HEK293 (cell line): ENCODE measurements at regions not wholly inside any gene's neighbourhood (a gene's known extent, or its start where the extent isn't known, plus 50 kb on each side); places are given as distances from the start of the nearest gene placed in this dataset.

Source experiments
- CTCF ChIA-PET: fragments of 350-600 bp; formaldehyde crosslinking; extraction: SDS; loops from one replicate; lab custom pipeline; 2021; ENCODE audit warnings: antibody characterized with exemption; lab: Yijun Ruan, JAX
- POLR2A ChIA-PET: fragments of 300-600 bp; formaldehyde crosslinking; extraction: SDS; loops from one replicate; lab custom pipeline; 2020; ENCODE audit warnings: antibody characterized with exemption, inconsistent platforms; lab: Yijun Ruan, JAX
- H3K27ac ChIP-seq: fragments of 200-500 bp; sonication (Bioruptor generic); 2 replicates; pipeline ENCODE4 v1.5.1; 2014; ENCODE audit warnings: low read depth, low read length, control low read depth, inconsistent platforms; ENCODE audit errors: extremely low read depth
- H3K36me3 ChIP-seq, 2 experiments: fragments of 200-500 bp in 1 of 2; sonication (Bioruptor generic) in 1 of 2; 1 replicate in 1 of 2; 2 replicates in 1 of 2; pipeline ENCODE4 v1.5.1; 2014 to 2017; ENCODE audit warnings: inconsistent platforms in 2 of 2, low read length in 2 of 2; ENCODE audit not compliant: control insufficient read depth in 2 of 2, insufficient read depth in 1 of 2
- H3K4me1 ChIP-seq: fragments of 200-500 bp; sonication (Bioruptor generic); 2 replicates; pipeline ENCODE4 v1.5.1; 2014; ENCODE audit warnings: mild to moderate bottlenecking, low read length, inconsistent platforms; ENCODE audit not compliant: control insufficient read depth, insufficient read depth
- H3K4me3 ChIP-seq: 2 replicates; pipeline ENCODE4 v1.5.1; 2011; ENCODE audit warnings: low read depth, mild to moderate bottlenecking, control low read depth, low read length, moderate library complexity
- H3K9me3 ChIP-seq: fragments of 200-500 bp; sonication (Bioruptor generic); 2 replicates; pipeline ENCODE4 v1.5.1; 2014; ENCODE audit warnings: low read depth, low read length, inconsistent platforms; ENCODE audit not compliant: control insufficient read depth, insufficient read depth
- BCL11A ChIP-seq: fragments of 450-650 bp; formaldehyde crosslinking; IDR thresholded peaks from 2 replicates; pipeline ENCODE4 v1.5.1; 2016; ENCODE audit warnings: low read depth, missing biosample characterization, missing genetic modification characterization
- BCL6B ChIP-seq: fragments of 450-650 bp; formaldehyde crosslinking; IDR thresholded peaks from 2 replicates; pipeline ENCODE4 v1.5.1; 2017; ENCODE audit warnings: missing biosample characterization, missing genetic modification characterization
- MYNN ChIP-seq: fragments of 450-650 bp; formaldehyde crosslinking; IDR thresholded peaks from 2 replicates; pipeline ENCODE4 v1.5.1; 2016; ENCODE audit warnings: missing biosample characterization, missing genetic modification characterization, borderline replicate concordance
- OSR2 ChIP-seq: fragments of 450-650 bp; formaldehyde crosslinking; IDR thresholded peaks from 2 replicates; pipeline ENCODE4 v1.5.1; 2016; ENCODE audit warnings: missing biosample characterization, missing genetic modification characterization
- SP7 ChIP-seq: fragments of 450-650 bp; formaldehyde crosslinking; IDR thresholded peaks from 2 replicates; pipeline ENCODE4 v1.5.1; 2016; ENCODE audit warnings: missing biosample characterization, missing genetic modification characterization
- WT1 ChIP-seq: fragments of 450-650 bp; formaldehyde crosslinking; IDR thresholded peaks from 2 replicates; pipeline ENCODE4 v1.5.1; 2016; ENCODE audit warnings: missing biosample characterization, missing genetic modification characterization
- YY2 ChIP-seq: fragments of 450-650 bp; formaldehyde crosslinking; IDR thresholded peaks from 2 replicates; pipeline ENCODE4 v1.5.1; 2016; ENCODE audit warnings: missing biosample characterization, missing genetic modification characterization
- ZNF132 ChIP-seq: fragments of 450-650 bp; formaldehyde crosslinking; IDR thresholded peaks from 2 replicates; pipeline ENCODE4 v1.5.1; 2017; ENCODE audit warnings: missing biosample characterization, missing genetic modification characterization, borderline replicate concordance
- ZNF148 ChIP-seq: fragments of 450-650 bp; formaldehyde crosslinking; IDR thresholded peaks from 2 replicates; pipeline ENCODE4 v1.5.0; 2017; ENCODE audit warnings: missing biosample characterization, missing genetic modification characterization, borderline replicate concordance
- ZNF19 ChIP-seq: fragments of 450-650 bp; formaldehyde crosslinking; IDR thresholded peaks from 2 replicates; pipeline ENCODE4; 2016; ENCODE audit warnings: missing biosample characterization, missing genetic modification characterization, low read depth
- ZNF221 ChIP-seq: fragments of 450-650 bp; formaldehyde crosslinking; IDR thresholded peaks from 2 replicates; pipeline ENCODE4 v1.5.1; 2017; ENCODE audit warnings: missing biosample characterization, missing genetic modification characterization, borderline replicate concordance
- ZNF26 ChIP-seq: fragments of 450-650 bp; formaldehyde crosslinking; IDR thresholded peaks from 2 replicates; pipeline ENCODE4 v1.5.1; 2016; ENCODE audit warnings: missing biosample characterization, missing genetic modification characterization
- ZNF280C ChIP-seq: fragments of 450-650 bp; formaldehyde crosslinking; IDR thresholded peaks from 2 replicates; pipeline ENCODE4 v1.5.1; 2016; ENCODE audit warnings: missing biosample characterization, missing genetic modification characterization
- ZNF335 ChIP-seq: fragments of 450-650 bp; formaldehyde crosslinking; conservative IDR thresholded peaks from 2 replicates; pipeline ENCODE4 v1.5.1; 2016; ENCODE audit warnings: missing biosample characterization, missing genetic modification characterization
- ZNF426 ChIP-seq: fragments of 450-650 bp; formaldehyde crosslinking; IDR thresholded peaks from 2 replicates; pipeline ENCODE4 v1.5.1; 2017; ENCODE audit warnings: missing biosample characterization, missing genetic modification characterization, mild to moderate bottlenecking, inconsistent platforms, moderate library complexity
- ZNF449 ChIP-seq: fragments of 450-650 bp; formaldehyde crosslinking; IDR thresholded peaks from 2 replicates; pipeline ENCODE4 v1.5.1; 2017; ENCODE audit warnings: missing biosample characterization, mild to moderate bottlenecking, missing genetic modification characterization, moderate library complexity
- ZNF48 ChIP-seq: fragments of 450-650 bp; formaldehyde crosslinking; IDR thresholded peaks from 2 replicates; pipeline ENCODE4 v1.5.1; 2016; ENCODE audit warnings: missing biosample characterization, missing genetic modification characterization
- ZNF558 ChIP-seq: fragments of 450-650 bp; formaldehyde crosslinking; IDR thresholded peaks from 2 replicates; pipeline ENCODE4 v1.5.1; 2016; ENCODE audit warnings: missing biosample characterization, missing genetic modification characterization
- ZNF623 ChIP-seq: fragments of 450-650 bp; formaldehyde crosslinking; IDR thresholded peaks from 2 replicates; pipeline ENCODE4 v1.5.1; 2016; ENCODE audit warnings: missing biosample characterization, missing genetic modification characterization
- ZNF626 ChIP-seq: fragments of 450-650 bp; sonication (Bioruptor Pico); formaldehyde crosslinking; IDR thresholded peaks from 2 replicates; pipeline ENCODE4 v1.5.1; 2018; ENCODE audit warnings: missing biosample characterization, missing genetic modification characterization, inconsistent platforms
- ZNF76 ChIP-seq: fragments of 450-650 bp; formaldehyde crosslinking; IDR thresholded peaks from 2 replicates; pipeline ENCODE4; 2016; ENCODE audit warnings: low read depth, missing biosample characterization, missing genetic modification characterization, borderline replicate concordance
- ZNF776 ChIP-seq: fragments of 450-650 bp; formaldehyde crosslinking; IDR thresholded peaks from 2 replicates; pipeline ENCODE4 v1.5.0; 2017; ENCODE audit warnings: missing biosample characterization, missing genetic modification characterization, borderline replicate concordance
- ZSCAN23 ChIP-seq: fragments of 450-650 bp; formaldehyde crosslinking; IDR thresholded peaks from 2 replicates; pipeline ENCODE4 v1.5.1; 2016; ENCODE audit warnings: missing biosample characterization, missing genetic modification characterization

GRCh38 chr2:200749631-200750322 lies 61.9 kb upstream of the BZW1 start:
- TF ChIP-seq ZSCAN23 (tag by site-specific recombination) (no peak), ZNF221 (no peak), ZNF76 (tag by site-specific recombination) (no peak), YY2 (tag by site-specific recombination) (no peak), ZNF776 (tag by site-specific recombination) (no peak), ZNF449 (tag by site-specific recombination) (no peak), ZNF148 (tag by site-specific recombination) (no peak), BCL6B (tag by site-specific recombination) (no peak), ZNF558 (tag by site-specific recombination) (no peak), ZNF19 (tag by site-specific recombination) (no peak)
- CTCF ChIA-PET: interaction anchor here (1.9 kb wide), 1 partner anchor 14 kb away, joined by 10 read pairs; no protein-coding TSS in a partner anchor
- Histone ChIP-seq H3K9me3 (no peaks in the 10 kb centered on the region), H3K4me3 (no peak overlapping the region), H3K36me3 (no peaks in the 10 kb centered on the region), H3K27ac (no peak overlapping the region), H3K4me1 (peaks cover 13% of the 10 kb centered on the region)
- POLR2A ChIA-PET: interaction anchor here (1.0 kb wide), 1 partner anchor 16 kb away, joined by 3 read pairs; no protein-coding TSS in a partner anchor

- ChIA-PET POLR2A (no interaction called here), CTCF (no interaction called here)
- H3K27ac ChIP-seq: no peak overlapping the region
- H3K4me3 ChIP-seq: no peak overlapping the region
- H3K4me1 ChIP-seq: peaks cover 13% of the 10 kb centered on the region
- H3K9me3 ChIP-seq: no peaks in the 10 kb centered on the region
- no peaks in the 10 kb centered on the region for H3K36me3 ChIP-seq
- TF ChIP-seq ZNF19 (tag by site-specific recombination): no peak
- TF ChIP-seq ZNF280C (tag by site-specific recombination): no peak
- no peak for TF ChIP-seq ZNF426 (tag by site-specific recombination)
- TF ChIP-seq ZNF626 (tag by site-specific recombination): no peak
- TF ChIP-seq ZNF48 (tag by site-specific recombination): no peak
- TF ChIP-seq OSR2 (tag by site-specific recombination): no peak
- no peak for TF ChIP-seq WT1 (tag by site-specific recombination)
- TF ChIP-seq ZNF623 (tag by site-specific recombination): no peak
- TF ChIP-seq ZNF132 (tag by site-specific recombination): no peak
- TF ChIP-seq ZNF26 (tag by site-specific recombination): no peak
- no peak for TF ChIP-seq ZNF335 (tag by site-specific recombination)
- TF ChIP-seq MYNN (tag by site-specific recombination): no peak
- no peak for TF ChIP-seq SP7
- TF ChIP-seq BCL11A (tag by site-specific recombination): no peak
Measured at GRCh38 chr2:200750323-200750910, 61.3 kb upstream of the BZW1 start.
